AG10803 (cell line): ENCODE measurements at regions not wholly inside any gene's neighbourhood (a gene's known extent, or its start where the extent isn't known, plus 50 kb on each side); places are given as distances from the start of the nearest gene placed in this dataset.
A peak's percentile ranks its signal among the peaks of the same experiment; 100 is the strongest.

Experiments
- DNase-seq: peaks from one replicate; pipeline ENCODE4 v3.0.0; 2010; ENCODE audit warnings: low read depth
- H3K4me3 ChIP-seq: 2 replicates; pipeline ENCODE4 v1.5.1; 2011; ENCODE audit warnings: mild to moderate bottlenecking, low read length, control low read depth
- TF ChIP-seq, protein P1 (sequence below): conservative IDR thresholded peaks from 2 replicates; pipeline ENCODE4 v1.5.1; 2011; ENCODE audit warnings: mild to moderate bottlenecking, low read length, control low read depth, inconsistent platforms

DNA sequence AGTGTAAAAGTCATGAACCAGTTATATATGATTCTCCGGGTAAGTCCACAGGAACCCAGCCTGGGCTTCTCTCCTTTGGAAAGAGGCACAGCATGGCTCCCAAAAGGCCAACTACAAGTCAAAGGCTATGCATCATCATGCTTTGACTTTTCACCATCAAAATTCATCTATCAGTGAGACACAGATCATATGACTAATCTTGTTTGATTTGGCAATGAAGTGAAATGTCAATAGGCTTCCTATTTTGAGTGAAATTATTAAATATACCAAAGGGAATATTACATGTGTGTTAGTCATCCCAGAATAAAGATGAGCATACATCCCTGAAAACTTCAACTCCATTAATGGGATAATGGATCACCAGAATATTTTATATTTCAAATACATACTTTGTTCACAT, 83.5 kb upstream of the ADGRL2 start:
- TF ChIP-seq, protein P1, sequence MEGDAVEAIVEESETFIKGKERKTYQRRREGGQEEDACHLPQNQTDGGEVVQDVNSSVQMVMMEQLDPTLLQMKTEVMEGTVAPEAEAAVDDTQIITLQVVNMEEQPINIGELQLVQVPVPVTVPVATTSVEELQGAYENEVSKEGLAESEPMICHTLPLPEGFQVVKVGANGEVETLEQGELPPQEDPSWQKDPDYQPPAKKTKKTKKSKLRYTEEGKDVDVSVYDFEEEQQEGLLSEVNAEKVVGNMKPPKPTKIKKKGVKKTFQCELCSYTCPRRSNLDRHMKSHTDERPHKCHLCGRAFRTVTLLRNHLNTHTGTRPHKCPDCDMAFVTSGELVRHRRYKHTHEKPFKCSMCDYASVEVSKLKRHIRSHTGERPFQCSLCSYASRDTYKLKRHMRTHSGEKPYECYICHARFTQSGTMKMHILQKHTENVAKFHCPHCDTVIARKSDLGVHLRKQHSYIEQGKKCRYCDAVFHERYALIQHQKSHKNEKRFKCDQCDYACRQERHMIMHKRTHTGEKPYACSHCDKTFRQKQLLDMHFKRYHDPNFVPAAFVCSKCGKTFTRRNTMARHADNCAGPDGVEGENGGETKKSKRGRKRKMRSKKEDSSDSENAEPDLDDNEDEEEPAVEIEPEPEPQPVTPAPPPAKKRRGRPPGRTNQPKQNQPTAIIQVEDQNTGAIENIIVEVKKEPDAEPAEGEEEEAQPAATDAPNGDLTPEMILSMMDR = no peak
- no peak overlapping the region for H3K4me3 ChIP-seq
- DNase-seq = no peak

DNA sequence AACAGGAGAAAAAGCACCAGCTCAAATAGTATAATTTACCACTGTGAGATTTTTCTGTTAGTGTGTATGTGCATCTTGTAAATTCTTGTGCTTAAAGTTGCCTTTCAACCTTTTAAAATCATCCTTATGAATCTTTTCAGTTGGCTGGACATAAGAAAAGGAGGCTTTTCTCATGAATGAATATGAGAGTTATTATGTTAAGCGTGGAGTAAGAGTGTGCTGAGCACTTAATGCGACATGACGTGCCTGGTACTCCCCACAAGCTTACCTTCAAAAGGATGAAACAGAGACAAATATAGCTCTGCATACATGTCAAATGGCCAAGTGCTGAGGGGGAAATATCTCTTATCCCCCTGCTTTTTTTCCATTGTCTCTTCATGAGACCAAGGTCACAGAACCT, 85.3 kb upstream of the ADGRL2 start:
- H3K4me3 ChIP-seq = no peak overlapping the region
- TF ChIP-seq, protein P1 = no peak
- DNase-seq = no peak

DNA sequence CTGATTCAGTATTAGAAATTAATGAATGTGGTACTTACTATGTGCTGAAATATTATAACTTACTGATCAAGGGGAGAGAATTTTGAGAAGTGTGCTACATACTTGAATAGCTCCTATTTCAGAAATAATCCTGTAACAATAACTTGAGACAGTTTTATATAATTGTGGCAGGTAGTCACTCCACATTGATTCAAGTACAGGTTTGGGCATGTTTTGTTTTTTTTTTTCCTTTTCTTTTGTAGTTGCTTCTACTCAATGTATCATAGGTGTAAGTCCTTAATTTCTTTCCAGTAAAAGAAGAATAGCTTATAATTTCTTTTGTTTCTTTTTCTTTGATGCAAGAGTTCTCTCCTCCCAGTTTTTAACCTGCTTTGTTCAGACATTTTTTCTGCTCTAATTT, 86.1 kb upstream of the ADGRL2 start:
- no peak overlapping the region for H3K4me3 ChIP-seq
- TF ChIP-seq, protein P1 = no peak
- no peak for DNase-seq

DNA sequence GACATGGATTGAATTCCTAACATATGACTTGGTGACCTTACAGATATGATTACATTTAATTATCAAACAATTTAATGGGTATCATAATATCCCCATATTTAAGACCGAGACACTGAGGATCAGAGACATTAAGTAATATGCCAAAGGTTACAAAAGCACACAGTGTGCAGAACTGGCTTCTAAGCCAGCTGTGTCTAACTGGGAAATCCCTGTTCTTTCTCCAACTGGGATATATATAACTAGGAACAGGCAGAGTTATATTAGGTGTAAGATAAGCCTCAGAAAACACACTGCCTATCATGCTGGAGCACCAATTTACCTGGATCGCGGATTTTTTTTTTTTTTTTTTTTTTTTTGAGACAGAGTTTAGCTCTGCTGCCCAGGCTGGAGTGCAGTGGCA, 88.3 kb upstream of the ADGRL2 start:
- H3K4me3 ChIP-seq = no peak overlapping the region
- DNase-seq = no peak
- TF ChIP-seq, protein P1 = no peak

DNA sequence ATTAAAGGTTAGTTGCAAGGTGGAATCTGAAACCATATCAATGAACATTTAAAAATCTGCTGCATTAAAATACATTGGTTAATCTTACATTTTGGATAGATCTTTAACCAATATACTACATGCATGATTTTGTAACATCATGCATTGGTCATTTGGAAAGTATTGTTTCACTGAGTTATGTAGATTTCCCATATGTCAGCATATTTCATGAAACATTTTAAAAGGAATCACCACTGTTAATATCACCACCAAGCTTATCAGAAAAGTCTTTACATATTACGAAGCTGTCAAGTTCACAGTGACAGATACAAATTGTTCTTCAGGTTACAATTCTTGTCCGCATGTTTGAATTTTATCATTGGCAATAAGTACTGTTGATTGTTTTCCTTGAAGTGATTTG, 89.9 kb upstream of the ADGRL2 start:
- DNase-seq = no peak
- TF ChIP-seq, protein P1 = no peak
- H3K4me3 ChIP-seq = no peak overlapping the region

DNA sequence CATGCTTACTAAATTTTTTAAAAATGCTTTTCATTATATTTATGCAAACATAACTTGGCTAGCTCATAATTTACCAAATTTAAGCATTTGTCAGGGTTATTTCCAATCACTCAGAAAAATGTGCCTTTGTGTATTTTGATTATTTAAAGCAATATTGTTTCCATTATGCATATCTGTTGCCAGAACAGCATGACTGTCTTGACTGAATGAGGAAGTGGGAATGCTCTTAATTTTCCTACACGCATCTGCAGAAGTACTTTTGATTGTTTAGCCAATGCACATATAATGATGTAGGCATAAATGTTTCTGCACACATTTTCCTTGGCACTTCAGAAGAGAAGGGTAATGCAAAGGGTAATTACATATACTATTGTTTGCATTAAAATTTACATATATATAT, 92.5 kb upstream of the ADGRL2 start:
- TF ChIP-seq, protein P1 = no peak
- H3K4me3 ChIP-seq = no peak overlapping the region
- DNase-seq = no peak

DNA sequence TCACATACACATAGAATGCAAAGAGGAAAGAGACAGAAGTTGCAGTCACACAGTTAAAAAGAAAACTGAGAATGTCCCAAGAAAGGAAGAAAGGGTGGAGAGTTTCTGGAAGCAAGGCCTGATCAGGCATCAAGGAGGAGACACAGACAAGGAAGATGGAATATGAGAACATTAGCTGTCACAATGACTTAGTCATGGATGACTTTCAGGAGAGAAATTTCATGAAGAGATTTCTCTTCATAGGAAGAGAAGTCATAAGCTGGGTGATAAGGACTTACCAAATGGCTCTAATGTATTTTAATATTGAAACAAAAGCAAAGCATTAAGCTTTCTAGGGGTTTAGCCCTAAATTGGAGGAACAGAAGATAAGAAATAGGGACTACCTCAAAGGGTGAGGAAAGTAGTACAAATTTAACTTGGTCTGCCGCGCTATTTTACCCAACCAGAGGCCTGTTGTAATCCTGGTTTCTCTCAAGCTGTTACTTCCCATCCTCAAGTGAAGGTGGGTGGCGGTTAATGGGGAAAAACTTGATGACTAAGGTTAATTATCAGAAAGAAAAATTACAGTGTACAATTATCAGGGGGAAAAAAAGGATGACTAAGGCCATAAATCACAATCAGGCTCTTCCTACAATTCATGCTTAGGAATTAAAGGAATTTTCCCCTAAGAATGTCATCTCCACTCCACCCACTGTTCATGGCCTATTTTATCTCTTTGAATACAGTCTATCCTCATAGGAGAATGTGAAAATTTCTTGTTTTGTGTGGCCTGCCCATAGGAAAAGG, 93.9 kb upstream of the ADGRL2 start:
- TF ChIP-seq, protein P1 = no peak
- no peak overlapping the region for H3K4me3 ChIP-seq
- DNase-seq = peak; percentile 76
